ENCODE measurements at regions not wholly inside any gene's neighbourhood (a gene's known extent, or its start where the extent isn't known, plus 50 kb on each side); places are given as distances from the start of the nearest gene placed in this dataset.
"Not testable (repeated sequence)": the region's sequence is repeated elsewhere in the genome, so short reads cannot be mapped to it uniquely, and the experiment has no call there.

GRCh38 chr10:25808372-25808771, 125.7 kb upstream of the MYO3A start:
- DNase-seq (ENCODE audit: low read depth): no peak

- no peak for DNase-seq (ENCODE audit: low read depth)
Measured at GRCh38 chr10:25811052-25811685, 122.9 kb upstream of the MYO3A start.

- DNase-seq (ENCODE audit: low read depth): no peak
Measured at GRCh38 chr10:25813511-25813910, 120.5 kb upstream of the MYO3A start.

GRCh38 chr10:25815236-25815635, 118.8 kb upstream of the MYO3A start:
- DNase-seq (ENCODE audit: low read depth): no peak

- no peak for DNase-seq (ENCODE audit: low read depth)
Measured at GRCh38 chr10:25815999-25816768, 117.8 kb upstream of the MYO3A start.

GRCh38 chr10:25817200-25817599, 116.8 kb upstream of the MYO3A start:
- DNase-seq (ENCODE audit: low read depth): no peak

GRCh38 chr10:25818751-25819150, 115.3 kb upstream of the MYO3A start:
- DNase-seq (ENCODE audit: low read depth): no peak

GRCh38 chr10:25820472-25820871, 113.6 kb upstream of the MYO3A start:
- no peak for DNase-seq (ENCODE audit: low read depth)

GRCh38 chr10:25820874-25821273, 113.2 kb upstream of the MYO3A start:
- DNase-seq (ENCODE audit: low read depth): no peak

GRCh38 chr10:25824050-25824449, 110.0 kb upstream of the MYO3A start:
- DNase-seq (ENCODE audit: low read depth): no peak

GRCh38 chr10:25828475-25828874, 105.6 kb upstream of the MYO3A start:
- DNase-seq (ENCODE audit: low read depth): no peak

- no peak for DNase-seq (ENCODE audit: low read depth)
Measured at GRCh38 chr10:25831080-25831479, 102.9 kb upstream of the MYO3A start.

- DNase-seq (ENCODE audit: low read depth): no peak
Measured at GRCh38 chr10:25839683-25840082, 94.3 kb upstream of the MYO3A start.

GRCh38 chr10:25840875-25841274, 93.2 kb upstream of the MYO3A start:
- DNase-seq (ENCODE audit: low read depth): not testable (repeated sequence)

- DNase-seq (ENCODE audit: low read depth): no peak
Measured at GRCh38 chr10:25842146-25842545, 91.9 kb upstream of the MYO3A start.

GRCh38 chr10:25843551-25844170, 90.4 kb upstream of the MYO3A start:
- no peak for DNase-seq (ENCODE audit: low read depth)

GRCh38 chr10:25844716-25845115, 89.3 kb upstream of the MYO3A start:
- DNase-seq (ENCODE audit: low read depth): not testable (repeated sequence)

GRCh38 chr10:25849268-25849667, 84.8 kb upstream of the MYO3A start:
- no peak for DNase-seq (ENCODE audit: low read depth)

GRCh38 chr10:25849988-25850387, 84.0 kb upstream of the MYO3A start:
- no peak for DNase-seq (ENCODE audit: low read depth)

GRCh38 chr10:25851548-25851947, 82.5 kb upstream of the MYO3A start:
- no peak for DNase-seq (ENCODE audit: low read depth)

GRCh38 chr10:25852364-25852941, 81.6 kb upstream of the MYO3A start:
- no peak for DNase-seq (ENCODE audit: low read depth)

GRCh38 chr10:25858076-25858475, 76.0 kb upstream of the MYO3A start:
- no peak for DNase-seq (ENCODE audit: low read depth)

GRCh38 chr10:25865267-25865666, 68.8 kb upstream of the MYO3A start:
- no peak for DNase-seq (ENCODE audit: low read depth)

Data from stimulated activated CD8-positive, alpha-beta memory T cell treated with anti-CD3 and anti-CD28 coated beads, Interleukin-15, amount 100 ng/mL, for 1 hour (primary cell).